ENCODE measurements at regions not wholly inside any gene's neighbourhood (a gene's known extent, or its start where the extent isn't known, plus 50 kb on each side); places are given as distances from the start of the nearest gene placed in this dataset.

- Histone ChIP-seq H3K9me3 (ENCODE audit: low read depth) (no peaks in the 10 kb centered on the region), H3K36me3 (replicated peaks; ENCODE audit: insufficient read depth, low read depth) (no peaks in the 10 kb centered on the region), H3K79me2 (no peaks in the 10 kb centered on the region), H4K20me1 (ENCODE audit: insufficient read depth, poor library complexity, severe bottlenecking) (no peaks in the 10 kb centered on the region), H3K4me2 (no peak overlapping the region), H3K4me1 (ENCODE audit: insufficient read depth) (no peaks in the 10 kb centered on the region), H3K9me2 (replicated peaks; ENCODE audit: insufficient read depth) (no peaks in the 10 kb centered on the region), H3K27ac (no peak overlapping the region), H3K4me3 (no peak overlapping the region), H3K27me3 (no peaks in the 10 kb centered on the region), H2AFZ (no peak overlapping the region)
- DNase-seq (ENCODE audit: low spot score), result no peak
- TF ChIP-seq CTCF (IDR thresholded peaks at IDR 0.05; ENCODE audit: poor library complexity) (no peak), EZH2phosphoT487 (IDR thresholded peaks at IDR 0.05; ENCODE audit: low read depth, severe bottlenecking, unreplicated experiment) (no peak), EZH2 (IDR thresholded peaks at IDR 0.05; ENCODE audit: borderline replicate concordance) (no peak)
Measured at GRCh38 chr2:194697439-194697838, 959.6 kb upstream of the SLC39A10 start.

GRCh38 chr2:194696690-194697089, 960.3 kb upstream of the SLC39A10 start:
- DNase-seq (ENCODE audit: low spot score), result no peak
- Histone ChIP-seq H3K36me3 (replicated peaks; ENCODE audit: insufficient read depth, low read depth) (no peaks in the 10 kb centered on the region), H3K79me2 (no peaks in the 10 kb centered on the region), H3K9me2 (replicated peaks; ENCODE audit: insufficient read depth) (no peaks in the 10 kb centered on the region), H3K4me1 (ENCODE audit: insufficient read depth) (no peaks in the 10 kb centered on the region), H3K4me3 (no peak overlapping the region), H3K4me2 (no peak overlapping the region), H3K27me3 (no peaks in the 10 kb centered on the region), H3K27ac (no peak overlapping the region), H3K9me3 (ENCODE audit: low read depth) (no peaks in the 10 kb centered on the region), H2AFZ (no peak overlapping the region), H4K20me1 (ENCODE audit: insufficient read depth, poor library complexity, severe bottlenecking) (no peaks in the 10 kb centered on the region)
- TF ChIP-seq EZH2 (IDR thresholded peaks at IDR 0.05; ENCODE audit: borderline replicate concordance), result no peak
- no peak for TF ChIP-seq CTCF (IDR thresholded peaks at IDR 0.05; ENCODE audit: poor library complexity)
- no peak for TF ChIP-seq EZH2phosphoT487 (IDR thresholded peaks at IDR 0.05; ENCODE audit: low read depth, severe bottlenecking, unreplicated experiment)

DNA sequence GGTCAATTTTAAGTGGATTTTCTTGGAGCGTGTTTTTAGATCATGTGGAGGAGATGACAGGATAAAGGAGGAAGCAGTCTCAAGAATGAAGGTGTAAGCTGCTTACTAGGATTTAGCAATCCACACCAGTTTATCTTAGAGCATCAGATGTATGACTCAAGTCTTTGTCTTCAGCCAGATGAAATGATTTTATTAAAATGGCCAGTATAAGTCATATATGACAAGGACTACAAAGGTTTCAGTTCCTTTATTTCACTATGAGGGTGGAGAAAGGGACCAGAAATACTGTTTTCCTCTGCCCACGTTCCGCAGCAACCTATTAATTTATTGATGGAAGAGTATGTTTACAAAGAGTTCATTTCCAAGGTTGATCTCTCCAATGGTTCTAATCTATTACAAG, 970.5 kb upstream of the SLC39A10 start:
- no peak for TF ChIP-seq CTCF (IDR thresholded peaks at IDR 0.05; ENCODE audit: poor library complexity)
- TF ChIP-seq EZH2phosphoT487 (IDR thresholded peaks at IDR 0.05; ENCODE audit: low read depth, severe bottlenecking, unreplicated experiment), result no peak
- TF ChIP-seq EZH2 (IDR thresholded peaks at IDR 0.05; ENCODE audit: borderline replicate concordance), result no peak
- no peak overlapping the region for H3K4me2 ChIP-seq
- H3K27me3 ChIP-seq, result no peaks in the 10 kb centered on the region
- H2AFZ ChIP-seq, result no peak overlapping the region
- no peak overlapping the region for H3K4me3 ChIP-seq
- no peaks in the 10 kb centered on the region for H4K20me1 ChIP-seq (ENCODE audit: insufficient read depth, poor library complexity, severe bottlenecking)
- H3K9me2 ChIP-seq (replicated peaks; ENCODE audit: insufficient read depth), result no peaks in the 10 kb centered on the region
- H3K79me2 ChIP-seq, result no peaks in the 10 kb centered on the region
- no peaks in the 10 kb centered on the region for H3K9me3 ChIP-seq (ENCODE audit: low read depth)
- no peaks in the 10 kb centered on the region for H3K36me3 ChIP-seq (replicated peaks; ENCODE audit: insufficient read depth, low read depth)
- H3K4me1 ChIP-seq (ENCODE audit: insufficient read depth), result no peaks in the 10 kb centered on the region
- H3K27ac ChIP-seq, result no peak overlapping the region
- 77% methylated on average over 3 of the region's 3 CpGs for WGBS (ENCODE audit: low lambda C conversion rate, missing lambda C conversion rate)
- no peak for DNase-seq (ENCODE audit: low spot score)

GRCh38 chr2:194674043-194674442, 983.0 kb upstream of the SLC39A10 start:
- Histone ChIP-seq H3K27me3 (no peaks in the 10 kb centered on the region), H3K27ac (no peak overlapping the region), H3K79me2 (no peaks in the 10 kb centered on the region), H4K20me1 (ENCODE audit: insufficient read depth, poor library complexity, severe bottlenecking) (no peaks in the 10 kb centered on the region), H3K36me3 (replicated peaks; ENCODE audit: insufficient read depth, low read depth) (no peaks in the 10 kb centered on the region), H3K9me2 (replicated peaks; ENCODE audit: insufficient read depth) (no peaks in the 10 kb centered on the region), H2AFZ (no peak overlapping the region), H3K9me3 (ENCODE audit: low read depth) (no peaks in the 10 kb centered on the region), H3K4me2 (no peak overlapping the region), H3K4me3 (no peak overlapping the region), H3K4me1 (ENCODE audit: insufficient read depth) (no peaks in the 10 kb centered on the region)
- TF ChIP-seq CTCF (IDR thresholded peaks at IDR 0.05; ENCODE audit: poor library complexity) (no peak), EZH2 (IDR thresholded peaks at IDR 0.05; ENCODE audit: borderline replicate concordance) (no peak), EZH2phosphoT487 (IDR thresholded peaks at IDR 0.05; ENCODE audit: low read depth, severe bottlenecking, unreplicated experiment) (no peak)
- WGBS (ENCODE audit: low lambda C conversion rate, missing lambda C conversion rate), result 73% methylated on average over 1 of the region's 1 CpG
- no peak for DNase-seq (ENCODE audit: low spot score)

All from hepatocyte (in vitro differentiated cells).